Left hindlimb (tissue), 1 donor: ENCODE measurements at regions not wholly inside any gene's neighbourhood (a gene's known extent, or its start where the extent isn't known, plus 50 kb on each side); places are given as distances from the start of the nearest gene placed in this dataset.
"Not testable (repeated sequence)": the region's sequence is repeated elsewhere in the genome, so short reads cannot be mapped to it uniquely, and the experiment has no call there.

Experiments used
- DNase-seq: peaks from one replicate; pipeline ENCODE4 v3.0.0-alpha.2; 2018

DNA sequence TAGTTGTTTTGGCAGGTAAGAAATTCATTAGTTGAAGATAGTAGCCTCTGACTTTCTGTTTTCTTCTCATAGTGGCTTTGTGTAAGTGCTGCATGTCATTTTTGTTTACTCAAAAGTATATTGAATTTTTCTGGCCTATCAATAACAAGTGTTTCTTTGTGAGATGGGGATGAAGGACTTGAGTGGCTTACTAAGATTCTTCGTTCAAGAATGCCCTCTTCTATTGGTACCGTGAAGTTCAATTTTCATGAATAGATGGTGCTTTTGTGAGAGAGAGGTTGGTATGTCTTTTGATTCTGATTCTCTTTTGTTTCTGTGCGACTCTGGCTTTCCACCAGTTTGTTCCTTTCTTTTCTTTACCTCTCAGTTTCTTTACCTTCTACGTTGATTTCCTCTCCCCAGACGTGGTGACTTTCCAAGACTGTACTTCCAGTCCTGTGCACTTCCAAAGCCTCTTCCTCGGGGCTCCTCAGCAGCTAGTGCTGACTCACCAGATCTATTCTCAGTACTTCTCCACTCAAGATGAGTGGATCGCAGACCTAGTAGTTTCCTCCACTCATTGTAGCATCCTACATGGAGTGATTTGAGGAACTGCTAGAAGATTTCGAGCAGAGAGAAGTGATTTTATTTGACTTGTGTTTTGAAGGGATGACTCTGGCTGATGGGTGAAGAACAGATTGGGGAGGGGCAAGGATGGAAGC, 82.0 kb upstream of the EPHB3 start:
- no peak for DNase-seq

DNA sequence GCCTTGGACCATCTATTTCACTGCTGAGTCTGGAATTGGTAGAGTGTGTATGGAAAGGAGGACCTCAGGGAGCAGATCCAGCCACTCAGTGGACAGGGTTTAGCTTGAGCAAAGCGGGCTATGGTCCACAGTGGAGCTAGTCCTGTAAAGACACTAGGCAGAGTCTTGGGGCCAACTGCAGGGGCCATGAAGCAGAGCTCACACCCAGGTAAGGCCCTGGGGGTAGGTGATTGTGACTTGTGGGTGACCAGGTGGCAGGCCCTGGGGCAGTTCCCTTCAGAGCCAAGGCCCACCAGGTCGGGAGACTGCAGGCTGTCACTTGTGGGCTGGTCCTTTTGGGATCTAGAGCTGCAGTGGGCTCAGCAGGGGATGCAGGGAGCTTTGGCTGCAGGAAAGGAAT, 80.8 kb upstream of the EPHB3 start:
- no peak for DNase-seq

DNA sequence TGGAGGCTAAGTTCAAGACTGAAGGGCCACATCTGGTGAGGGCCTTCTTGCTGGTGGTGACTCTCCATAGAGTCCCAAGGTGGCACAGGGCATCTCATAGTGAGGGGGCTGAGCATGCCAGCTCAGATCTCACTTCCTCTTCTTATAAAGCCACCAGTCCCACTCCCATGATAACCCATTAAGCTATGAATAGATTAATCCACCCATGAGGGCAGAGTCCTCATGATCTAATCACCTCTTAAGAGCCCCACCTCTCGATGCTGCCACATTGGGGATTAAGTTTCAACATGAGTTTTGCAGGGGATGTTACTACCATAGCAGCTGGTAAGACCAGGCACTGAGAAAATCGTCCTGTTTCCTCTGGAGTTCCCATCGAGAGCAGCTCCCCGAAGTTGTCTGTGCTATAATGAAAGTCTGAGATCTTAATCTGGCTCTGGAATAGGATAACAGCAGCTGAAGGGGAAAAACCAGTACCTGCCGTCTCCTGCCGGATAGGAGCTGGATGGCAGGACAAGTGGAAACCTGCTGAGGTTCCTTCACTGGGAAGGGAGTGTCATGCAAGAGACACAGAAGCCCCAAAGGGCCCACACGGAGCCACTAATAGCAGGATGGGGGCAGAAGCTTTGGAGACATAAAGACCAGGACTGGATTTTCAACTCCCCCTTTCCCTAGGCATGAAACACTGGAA, 79.5 kb upstream of the EPHB3 start:
- no peak for DNase-seq

DNA sequence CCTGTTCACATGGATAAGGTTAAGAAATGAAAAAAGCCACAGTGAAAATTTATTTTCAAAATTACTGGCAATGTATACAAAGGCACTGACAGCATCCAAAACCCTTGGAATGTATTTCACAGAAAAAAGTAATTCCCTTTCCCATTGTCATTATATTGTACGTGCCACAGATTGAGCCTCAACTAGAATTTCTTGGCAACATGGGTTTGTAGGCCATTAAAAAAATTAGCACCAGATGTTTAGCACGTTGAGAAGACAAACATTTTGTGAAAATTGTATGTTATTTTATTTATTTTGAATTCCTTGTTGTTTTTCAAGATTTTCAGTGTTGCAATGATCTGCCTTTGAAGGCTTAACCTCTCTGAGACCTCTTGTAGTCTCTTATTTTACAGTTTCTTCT, 76.3 kb upstream of the EPHB3 start:
- no peak for DNase-seq

DNA sequence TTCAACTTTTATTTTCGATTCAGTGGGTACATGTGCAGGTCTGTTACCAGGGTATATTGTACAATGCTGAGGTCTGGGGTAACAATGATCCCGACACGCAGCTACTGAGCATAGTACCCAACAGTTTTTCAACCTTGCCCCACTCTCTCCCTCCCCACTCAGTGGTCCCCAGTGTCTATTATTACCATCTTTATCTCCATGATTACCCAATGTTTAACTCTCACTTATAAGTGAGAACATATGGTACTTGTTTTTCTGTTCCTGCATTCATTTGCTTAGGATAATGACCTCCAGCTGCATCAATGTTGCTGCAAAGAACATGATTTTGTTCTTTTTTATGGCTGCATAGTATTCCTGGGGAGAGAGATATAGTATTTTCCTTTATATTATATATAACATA, 75.7 kb upstream of the EPHB3 start:
- no peak for DNase-seq

DNA sequence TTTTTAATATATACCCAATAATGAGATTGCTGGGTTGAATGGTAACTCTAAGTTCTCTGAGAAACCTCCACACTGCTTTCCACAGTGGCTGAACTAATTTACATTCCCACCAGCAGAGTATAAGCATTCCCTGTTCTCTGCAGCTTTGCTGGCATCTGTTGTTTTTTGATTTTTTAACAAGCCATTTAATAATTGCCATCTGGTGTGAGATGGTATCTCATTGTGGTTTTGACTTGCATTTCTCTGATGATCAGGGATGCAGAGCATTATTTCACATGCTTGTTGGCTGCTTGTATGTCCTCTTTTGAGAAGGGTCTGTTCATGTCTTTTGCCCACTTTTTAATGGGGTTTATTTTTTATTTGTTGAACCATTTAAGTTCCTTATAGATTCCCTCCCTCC, 75.0 kb upstream of the EPHB3 start:
- no peak for DNase-seq

DNA sequence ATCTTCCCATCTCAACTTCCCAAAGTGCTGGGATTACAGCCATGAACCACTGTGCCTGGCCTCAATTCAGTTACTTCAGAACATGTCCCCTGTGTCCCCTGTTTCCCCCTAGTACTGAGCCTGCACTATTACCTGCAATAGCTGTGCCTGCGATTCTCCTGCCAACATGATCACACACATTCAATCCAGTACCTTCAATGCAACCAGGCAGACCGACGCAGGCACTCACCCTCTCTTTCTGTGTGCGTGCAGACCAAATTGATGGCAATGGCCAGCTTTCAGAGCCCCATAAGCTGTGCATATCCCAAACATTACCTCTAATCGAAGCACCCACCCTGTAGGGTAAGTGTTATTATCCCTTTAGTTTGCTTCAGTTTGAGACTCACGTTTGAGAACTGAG, 73.0 kb upstream of the EPHB3 start:
- DNase-seq, result no peak

DNA sequence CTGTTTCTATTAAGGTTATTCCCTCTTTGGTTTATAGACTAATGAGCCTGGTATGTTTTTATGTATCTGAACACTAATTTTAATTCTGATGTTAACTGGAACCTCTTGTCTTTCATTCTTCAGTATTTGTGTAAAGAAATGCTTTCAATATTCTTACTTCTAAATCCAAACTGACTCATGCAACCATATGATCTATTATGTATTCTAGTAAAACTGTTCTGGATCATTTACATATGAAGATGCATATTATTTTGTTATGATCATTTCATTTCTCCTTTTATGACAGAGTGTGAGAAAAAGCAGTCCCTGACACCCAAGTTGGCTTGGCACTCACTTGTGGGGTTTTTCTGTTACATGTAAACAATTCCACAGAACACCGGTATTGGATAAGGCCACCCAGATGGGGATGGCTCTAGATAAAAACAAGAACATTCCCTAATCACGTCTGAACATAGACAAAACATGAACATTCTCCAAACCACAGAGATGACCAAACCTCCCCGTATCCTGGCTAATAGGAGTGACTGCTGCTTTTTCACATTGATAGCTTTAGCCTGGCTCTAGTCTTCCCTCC, 72.2 kb upstream of the EPHB3 start:
- no peak for DNase-seq

DNA sequence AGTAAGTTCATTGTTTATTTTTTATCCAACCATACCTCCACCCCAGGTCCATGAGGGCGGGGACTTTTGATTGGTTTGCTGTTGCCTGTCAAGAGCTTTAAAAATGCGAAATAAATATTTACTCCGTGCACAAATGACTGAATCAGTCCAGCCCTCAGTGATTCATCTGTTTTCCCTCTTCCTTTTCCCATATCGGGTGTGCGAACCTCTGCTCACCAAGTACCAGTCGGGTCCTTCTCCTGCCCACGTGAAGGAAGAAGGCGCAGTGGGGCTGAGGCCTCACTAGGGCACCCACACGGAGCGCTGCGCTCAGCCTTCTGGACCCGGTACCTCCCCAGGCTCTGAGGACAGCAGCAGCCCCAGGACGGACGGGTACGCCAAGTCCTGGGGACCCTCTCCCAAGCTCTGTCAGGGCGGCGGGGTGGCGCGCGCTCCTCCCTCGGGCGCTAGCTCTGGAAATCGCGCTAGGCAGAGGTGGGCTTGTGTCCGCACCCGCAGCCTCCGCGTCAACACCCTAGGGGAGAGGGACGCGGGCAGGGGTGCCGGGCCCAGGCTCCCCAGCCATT, 70.5 kb upstream of the EPHB3 start:
- DNase-seq, result no peak

DNA sequence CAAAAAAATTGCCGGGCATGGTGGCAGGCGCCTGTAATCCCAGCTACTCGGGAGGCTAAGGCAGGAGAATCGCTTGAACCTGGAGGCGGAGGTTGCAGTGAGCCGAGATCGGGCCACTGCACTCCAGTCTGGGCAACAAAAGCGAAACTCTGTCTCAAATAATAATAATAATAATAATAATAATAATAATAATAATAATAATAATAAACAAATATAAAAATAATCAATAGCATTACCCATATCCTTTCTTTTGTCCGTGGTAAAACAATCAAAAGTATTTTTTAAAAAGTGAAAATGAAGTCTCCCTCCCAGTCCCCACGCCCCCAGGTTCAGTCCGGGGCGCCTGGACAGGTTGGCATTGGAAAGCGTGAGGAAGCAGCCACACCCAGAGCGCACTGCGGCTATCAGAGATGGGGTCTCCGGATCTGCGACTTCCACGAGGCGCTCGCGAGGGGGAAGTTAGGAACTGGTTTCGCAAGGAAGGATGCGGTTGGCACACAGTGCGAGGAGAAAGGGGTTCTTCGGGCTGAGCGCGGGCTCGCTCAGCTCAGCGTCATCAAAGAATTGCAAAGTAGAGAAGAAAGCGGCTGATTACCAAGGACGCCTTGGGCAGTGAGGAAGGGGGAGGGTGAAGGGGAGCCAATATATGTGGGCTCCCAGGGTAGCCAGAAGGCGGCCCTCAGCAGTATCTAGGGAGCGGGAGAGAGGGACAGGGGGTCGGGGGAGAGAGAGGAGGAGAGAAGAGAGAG, 69.5 kb upstream of the EPHB3 start:
- DNase-seq, result no peak

DNA sequence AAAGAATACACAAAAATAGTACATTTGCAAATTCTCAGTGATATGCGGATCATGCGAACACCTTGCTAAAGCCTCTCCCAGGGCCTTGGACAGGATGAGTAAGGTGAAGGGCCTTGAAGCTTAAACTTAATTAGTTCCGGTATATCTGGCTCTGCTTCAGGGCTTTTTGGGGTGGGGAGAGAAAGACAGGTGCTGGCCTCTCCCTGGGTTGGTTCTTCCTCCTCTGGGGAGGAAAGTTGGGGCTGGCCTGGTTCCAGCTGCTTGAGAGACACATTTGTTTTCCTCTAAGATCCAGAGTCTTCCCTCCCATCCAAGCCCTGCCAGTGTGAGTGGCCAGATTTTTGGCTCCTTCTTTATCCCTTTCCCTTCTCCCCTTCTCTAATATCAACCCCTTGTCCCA, 64.7 kb upstream of the EPHB3 start:
- DNase-seq, result no peak

DNA sequence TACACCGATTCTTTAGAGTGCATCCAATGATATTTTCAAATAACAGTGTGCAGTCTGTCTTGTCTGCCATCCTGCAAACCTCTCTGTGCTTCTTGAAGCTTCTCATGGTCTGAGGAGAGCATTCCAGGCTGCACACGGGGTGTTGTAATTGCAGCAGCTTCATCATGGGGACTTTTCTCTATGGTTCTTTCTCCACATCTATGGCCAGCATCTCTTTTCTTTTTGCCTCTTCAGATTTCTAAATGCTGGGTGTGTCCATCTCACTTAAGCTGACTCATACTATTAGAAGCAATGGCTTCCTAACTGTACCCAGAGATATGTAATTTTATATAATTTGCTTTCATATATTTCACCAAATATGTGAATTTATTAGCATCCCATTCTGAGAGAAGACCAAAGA, 63.8 kb upstream of the EPHB3 start:
- no peak for DNase-seq

DNA sequence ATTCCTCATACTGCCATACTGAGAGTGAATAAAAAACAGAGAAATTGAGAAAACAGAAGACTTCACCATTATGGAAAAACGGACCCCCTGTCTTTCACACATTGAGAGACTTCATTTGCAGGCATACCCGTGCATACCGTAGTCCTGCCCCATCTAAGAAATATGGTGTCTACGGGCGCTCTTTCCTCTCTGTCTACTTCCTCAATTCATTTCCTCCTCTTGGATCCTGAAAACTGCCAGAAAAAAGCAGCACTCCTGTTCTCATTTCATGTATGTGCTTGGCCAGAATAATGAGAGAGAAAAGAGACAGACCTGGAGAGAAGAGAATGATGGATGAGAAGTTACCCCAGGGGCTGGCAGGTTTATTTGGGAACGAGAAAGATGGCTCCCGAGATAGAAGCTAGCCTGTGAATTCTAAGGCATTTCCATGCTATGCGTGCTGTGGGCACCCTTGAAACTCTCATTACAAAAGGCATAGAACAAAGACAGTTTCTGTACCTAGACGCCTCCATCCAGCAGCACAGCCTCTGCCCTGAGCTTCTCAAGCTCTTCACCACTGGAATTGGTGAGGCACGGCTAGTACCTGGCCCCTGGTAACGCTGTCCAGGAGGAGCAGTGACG, 62.5 kb upstream of the EPHB3 start:
- no peak for DNase-seq

DNA sequence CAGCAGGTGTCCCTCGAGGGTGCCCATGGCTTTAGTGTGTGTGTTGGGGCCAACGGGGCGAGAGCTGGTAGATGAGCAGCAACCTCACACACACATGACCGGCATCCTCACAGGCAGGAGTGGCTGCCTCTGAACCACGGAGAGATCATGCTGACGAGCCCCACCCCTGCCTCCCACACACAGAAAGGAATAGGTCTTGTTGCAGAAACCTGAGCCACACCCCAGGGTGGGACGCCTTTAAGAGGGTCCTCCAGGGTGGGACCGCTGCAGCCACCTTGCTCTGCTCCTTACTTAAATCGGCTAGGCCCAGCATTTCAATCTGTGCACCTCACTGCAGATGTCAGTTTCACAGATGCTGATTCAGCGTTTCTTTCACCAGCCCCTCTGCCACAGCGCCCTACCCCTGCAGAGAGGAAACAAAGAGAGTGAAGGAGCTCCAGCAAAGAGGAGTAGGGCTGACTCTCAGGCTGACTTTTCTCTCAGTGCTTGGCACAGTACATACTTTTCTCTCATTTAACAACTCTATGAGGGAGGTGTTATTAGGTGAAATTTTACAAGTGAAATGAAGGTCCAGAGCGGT, 61.2 kb upstream of the EPHB3 start:
- DNase-seq, result no peak

DNA sequence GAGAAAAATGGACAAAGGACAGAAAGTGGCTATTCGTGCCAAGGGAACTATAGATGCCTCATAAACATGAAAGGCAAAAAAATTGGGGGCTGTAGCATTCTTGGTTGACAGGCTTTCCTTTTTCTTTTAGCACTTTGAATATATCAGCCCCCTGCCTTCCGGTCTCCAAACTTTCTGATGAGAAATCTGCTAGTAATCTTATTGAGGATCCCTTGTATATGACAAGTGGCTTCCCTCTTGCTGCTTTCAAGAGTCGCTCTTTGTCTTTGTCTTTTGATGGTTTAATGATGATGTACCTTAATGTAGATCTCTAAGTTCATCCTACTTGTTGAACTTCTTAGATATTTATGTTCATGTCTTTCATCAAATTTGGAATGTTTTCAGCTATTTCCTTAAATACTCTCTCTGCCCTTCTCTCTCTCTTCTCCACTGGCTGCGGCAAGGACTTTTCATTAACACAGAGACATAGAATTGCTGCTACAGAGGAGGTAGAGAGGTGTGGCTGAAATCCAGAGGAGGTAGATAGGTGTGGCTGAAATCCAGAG, 59.4 kb upstream of the EPHB3 start:
- DNase-seq, result no peak

DNA sequence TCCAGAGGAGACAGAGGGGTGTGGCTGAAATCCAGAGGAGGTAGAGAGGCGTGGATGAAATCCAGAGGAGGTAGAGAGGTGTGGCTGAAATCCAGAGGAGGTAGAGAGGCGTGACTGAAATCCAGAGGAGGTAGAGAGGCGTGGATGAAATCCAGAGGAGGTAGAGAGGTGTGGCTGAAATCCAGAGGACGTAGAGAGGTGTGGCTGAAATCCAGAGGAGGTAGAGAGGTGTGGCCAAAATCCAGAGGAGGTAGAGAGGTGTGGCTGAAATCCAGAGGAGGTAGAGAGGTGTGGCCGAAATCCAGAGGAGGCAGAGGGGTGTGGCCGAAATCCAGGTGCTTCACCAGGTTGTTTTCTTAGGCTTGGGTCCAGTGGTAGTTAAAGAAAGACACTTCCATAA, 58.7 kb upstream of the EPHB3 start:
- DNase-seq, result not testable (repeated sequence)

DNA sequence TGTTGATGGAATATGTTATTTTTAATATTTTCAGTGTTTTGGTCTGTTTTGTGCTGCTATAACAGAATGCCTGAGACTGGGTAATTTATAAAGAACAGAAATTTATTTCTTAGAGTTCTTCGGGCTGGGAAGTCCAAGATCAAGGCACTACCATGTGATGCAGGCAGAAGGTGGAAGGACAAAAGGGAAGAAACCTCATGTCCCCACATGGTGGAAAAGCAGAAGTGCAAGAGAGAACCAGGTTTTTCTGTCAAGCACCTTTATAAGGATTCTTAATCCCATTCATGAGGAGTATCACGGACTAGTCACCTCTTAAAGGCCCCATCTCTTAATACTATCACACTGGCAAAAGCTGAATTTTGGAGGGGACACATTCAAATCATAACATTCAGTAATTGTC, 57.9 kb upstream of the EPHB3 start:
- DNase-seq, result no peak

DNA sequence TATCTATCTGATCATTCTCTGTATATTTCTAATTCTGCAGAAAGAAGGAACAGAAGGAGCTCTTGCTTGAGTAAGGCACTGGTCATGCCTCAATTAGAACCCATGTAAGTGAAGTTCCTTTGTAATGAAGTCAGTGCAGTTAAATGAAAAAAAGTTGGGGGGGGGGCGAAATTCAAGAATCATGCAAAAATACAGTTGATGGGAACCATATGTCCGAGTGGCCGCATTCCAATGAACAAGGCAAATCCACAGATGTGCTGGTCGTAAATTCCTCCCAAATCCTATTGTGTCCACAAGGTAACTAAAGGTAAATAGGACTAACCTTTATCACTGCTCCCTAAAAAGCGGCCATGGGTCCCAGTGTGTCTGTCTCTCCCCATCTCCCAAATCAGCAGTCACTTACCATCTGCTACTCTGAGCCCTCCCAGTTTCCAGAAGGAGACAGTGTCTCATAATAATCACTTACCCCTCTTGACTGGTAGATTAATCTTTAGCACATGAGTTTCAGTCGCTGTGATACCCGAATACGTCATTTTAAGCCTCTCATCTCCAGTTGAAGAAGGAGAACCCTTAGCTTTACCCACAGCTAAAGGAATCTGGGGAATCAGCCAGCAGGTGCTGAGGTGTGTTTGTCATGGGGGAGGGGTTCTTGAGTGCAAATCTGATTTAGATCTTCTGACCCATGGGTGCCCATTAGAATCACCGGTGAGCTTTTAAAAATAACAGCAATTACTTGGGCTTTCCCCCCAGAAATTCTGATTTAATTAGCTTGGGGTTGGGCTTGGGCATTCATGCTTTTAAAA, 56.3 kb upstream of the EPHB3 start:
- DNase-seq, result peak; percentile 57

DNA sequence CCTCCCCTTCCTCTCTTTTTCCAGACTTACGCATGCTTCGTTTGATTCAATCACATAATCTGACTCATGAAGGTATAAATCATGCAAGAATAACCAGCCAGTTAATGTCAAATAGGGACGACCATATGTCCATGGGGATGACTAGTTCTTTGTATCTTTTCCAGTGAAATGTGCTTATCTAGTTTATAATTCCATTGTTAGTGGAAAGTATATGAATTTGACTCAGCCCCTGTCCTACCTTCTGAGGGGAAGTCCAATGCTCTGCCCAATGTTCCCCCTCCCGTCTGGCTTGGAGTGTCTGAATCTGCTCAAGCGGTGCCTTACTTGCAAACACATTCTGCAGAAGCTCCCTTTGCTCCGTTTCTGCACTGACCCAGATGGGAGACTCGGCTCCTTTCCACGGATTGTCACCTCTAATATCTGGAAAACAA, 55.0 kb upstream of the EPHB3 start:
- DNase-seq, result no peak

DNA sequence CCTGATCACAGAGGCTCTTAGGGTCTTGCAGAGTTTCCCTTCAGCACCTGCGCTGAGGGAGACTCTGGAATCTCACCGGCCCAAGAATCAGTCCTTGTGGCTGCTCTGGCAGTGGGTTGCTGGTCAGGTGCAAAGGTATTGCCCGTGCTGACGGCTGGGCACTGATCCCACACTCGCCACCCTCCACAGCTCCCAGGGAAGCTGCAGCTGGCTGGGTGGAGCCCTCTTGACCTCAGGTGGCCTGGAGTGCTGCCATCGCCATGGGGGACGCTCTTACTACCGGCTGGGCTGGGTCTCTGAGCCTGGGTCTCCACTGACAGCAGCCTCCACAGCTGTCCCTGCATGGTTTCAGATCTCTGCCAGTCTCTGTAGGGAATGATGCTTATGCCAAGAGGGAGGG, 52.6 kb upstream of the EPHB3 start:
- DNase-seq, result no peak

DNA sequence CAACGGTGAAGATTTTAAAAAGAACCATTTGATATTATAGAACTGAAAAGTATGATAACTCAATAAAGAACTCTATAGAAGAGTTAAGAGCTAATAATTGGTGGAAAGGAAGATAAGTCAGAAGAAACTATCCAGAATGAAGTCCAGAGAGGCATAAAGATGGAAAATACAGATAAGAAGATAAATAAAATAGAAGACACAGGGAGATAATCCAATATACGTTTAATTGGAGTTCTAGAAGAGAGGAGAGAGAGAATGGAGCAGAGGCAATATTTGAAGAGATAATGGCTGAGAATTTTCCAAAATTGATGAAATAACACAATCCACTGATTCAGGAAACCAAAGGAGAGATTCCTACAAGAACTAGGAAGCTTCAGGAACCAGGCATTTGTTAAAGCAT, 49.8 kb upstream of the EPHB3 start:
- no peak for DNase-seq
